HG02610 (cell line): ENCODE measurements at regions not wholly inside any gene's neighbourhood (a gene's known extent, or its start where the extent isn't known, plus 50 kb on each side); places are given as distances from the start of the nearest gene placed in this dataset.
"Not testable (repeated sequence)": the region's sequence is repeated elsewhere in the genome, so short reads cannot be mapped to it uniquely, and the experiment has no call there.

Experiments
- ATAC-seq: cut with Tn5 transposase; IDR thresholded peaks from one replicate; pipeline ENCODE4 v1.9.1; 2021; ENCODE audit warnings: mild to moderate bottlenecking, moderate library complexity; ENCODE audit not compliant: unreplicated experiment

DNA sequence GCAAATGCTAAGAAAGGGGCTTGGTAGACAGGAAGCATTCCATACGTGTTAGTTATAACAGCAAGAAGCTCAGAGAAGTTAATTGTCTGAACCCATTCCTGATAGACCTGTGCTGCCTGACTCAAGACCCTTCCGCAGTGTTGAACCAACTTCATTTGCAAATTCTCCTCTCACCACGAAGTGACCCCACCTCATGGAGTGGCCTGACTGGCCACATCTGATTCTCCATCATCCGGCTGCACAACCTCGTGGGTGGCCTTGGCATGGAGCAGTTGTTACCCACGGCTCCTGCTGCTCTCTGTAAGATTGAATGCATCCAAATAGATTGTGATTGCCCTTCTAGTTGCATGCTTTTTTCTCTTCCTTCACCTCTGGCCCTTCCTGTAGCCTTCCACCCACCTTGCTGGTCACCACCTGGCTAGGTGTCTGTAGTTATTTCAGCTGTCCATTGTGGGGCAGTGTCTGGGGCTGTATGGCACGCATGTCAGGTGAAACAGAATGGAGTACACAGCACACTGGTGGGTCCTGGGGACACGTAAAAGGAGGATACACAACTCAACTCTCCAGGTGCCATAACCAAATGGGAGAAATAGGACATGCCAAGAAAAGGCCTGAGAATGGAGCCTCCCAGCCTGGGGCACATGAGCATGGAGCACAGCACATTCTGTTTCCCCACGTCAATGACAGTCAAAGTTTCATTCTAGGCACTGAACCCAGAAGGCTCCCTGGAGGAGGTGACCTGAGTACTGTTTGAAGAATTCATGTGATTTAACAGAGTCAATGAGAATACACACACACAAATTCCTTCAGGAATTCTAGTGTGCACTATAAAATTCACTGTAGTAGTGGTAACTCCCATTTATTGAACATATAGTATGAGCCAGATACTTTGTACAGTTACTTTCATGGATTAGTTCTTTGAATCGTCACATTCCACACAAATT, 70.5 kb upstream of the PTCH1 start:
- ATAC-seq: no peak

DNA sequence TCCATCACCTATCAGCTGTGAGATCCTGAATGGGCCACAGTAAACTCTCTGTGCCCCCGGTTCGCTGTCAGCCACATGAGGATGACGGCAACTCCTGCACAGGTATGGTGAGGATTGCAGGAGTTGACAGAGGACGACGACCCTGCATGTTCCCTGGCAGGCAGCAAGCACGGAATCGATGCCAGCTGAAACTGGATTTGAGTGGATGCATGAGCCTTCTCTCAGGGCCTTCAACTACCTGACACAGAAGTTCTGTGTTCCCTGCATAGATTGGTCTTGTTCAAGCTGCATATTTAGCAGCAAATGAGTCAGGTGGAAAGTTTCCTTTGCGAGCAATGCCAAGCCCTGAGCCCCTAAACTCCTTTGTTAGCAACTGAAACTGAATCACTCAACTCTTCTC, 69.6 kb upstream of the PTCH1 start:
- no peak for ATAC-seq

DNA sequence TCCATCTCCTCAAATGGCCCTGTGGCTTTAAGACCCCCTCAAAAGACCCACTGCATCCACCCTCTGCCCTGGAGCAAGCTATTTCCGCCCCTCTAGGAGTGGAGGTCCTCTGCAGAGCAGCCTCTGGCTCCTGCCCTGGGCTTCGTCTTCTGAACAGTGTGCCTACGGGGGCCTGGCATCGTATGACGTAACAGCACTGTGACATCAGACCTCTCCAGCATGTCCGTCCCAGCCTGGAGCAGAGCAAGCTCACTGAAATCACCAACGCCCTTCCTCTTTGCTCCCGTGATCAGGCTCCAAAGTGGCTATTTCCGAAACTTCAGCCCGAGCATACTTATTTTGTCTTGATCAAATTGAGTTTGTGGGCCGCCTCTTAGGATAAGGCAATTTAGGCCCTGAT, 69.1 kb upstream of the PTCH1 start:
- no peak for ATAC-seq

DNA sequence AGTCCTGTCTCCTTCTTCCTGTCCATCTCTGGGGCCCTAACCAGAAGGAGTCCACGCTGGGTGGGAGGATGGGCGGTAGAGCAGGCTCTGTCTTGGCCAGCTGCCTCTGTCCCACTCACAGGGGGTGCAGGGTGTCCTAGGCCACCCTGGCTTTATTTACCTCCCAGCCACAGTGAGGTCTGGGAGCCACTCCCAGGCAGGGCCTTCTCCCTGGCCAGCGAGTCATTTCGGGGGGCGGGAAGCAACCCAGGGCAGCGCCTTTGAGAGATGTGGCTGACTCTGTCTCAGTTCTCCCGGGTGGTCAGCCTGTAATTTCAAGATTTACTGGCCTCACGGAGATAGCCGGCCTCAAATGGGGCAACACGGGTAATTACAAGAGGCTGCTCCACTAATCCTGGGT, 67.4 kb upstream of the PTCH1 start:
- no peak for ATAC-seq

DNA sequence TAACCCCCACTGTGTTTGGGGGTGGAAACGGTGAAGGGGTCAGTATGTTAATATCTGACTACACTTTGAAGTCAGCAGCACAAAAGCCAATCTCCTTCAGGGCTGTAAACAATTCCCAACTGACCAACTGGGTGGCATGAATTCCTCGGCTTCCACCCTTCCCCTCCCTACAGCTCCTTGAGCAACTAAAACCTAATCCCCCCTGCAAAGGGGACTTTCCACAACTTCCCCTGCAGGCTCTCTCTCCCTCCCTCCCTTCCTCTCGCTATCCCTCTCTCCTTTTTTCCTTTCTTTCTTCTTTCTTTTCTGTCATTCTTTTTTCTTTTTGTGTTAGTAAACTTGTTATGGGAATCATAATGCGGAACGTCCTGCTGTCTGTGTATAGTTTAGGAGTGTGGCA, 65.1 kb upstream of the PTCH1 start:
- ATAC-seq: no peak

DNA sequence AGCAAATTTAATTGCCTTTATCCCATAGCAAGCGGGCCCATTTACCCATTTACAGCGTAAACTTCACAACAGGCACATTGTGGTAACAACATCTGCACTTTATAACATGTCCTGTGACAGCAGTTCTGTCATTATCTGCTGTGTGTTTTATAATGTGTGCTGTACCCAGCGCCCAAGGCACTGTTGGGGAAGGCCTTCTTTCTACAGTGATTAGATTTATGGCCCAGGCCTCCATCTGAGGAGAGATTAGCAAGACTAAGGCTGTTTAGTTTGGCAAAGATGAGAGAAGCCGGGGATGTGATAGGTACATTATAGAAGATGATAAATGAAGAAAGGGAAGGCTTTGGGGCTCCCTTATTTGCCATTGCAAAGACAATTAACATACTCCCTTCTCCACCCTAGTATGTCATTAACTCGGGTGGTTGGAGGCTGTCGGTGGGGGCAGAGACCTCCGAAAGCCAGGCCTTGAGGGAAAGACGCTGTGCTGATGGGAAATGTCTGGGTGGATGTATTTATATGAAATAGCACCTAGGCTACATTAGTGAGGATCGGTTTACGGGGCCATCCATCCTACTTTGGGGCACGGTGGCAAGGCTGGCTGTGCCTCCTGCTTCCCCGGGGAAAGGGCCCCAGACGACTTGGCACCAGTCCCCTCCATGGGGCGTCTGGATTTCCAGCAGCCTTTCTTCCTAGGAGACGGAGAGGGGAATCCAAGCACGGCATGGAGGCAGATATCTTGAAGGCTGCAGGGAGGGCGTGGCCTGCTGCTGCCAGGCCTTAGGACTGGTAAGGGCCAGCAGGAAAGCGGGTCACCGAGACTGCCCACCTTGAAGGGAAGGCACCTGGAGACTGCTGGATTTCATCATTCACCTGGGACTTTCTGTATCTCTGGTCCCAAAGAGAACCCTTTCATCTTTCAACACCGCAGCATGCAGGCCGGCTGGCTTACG, 64.3 kb upstream of the PTCH1 start:
- no peak for ATAC-seq

DNA sequence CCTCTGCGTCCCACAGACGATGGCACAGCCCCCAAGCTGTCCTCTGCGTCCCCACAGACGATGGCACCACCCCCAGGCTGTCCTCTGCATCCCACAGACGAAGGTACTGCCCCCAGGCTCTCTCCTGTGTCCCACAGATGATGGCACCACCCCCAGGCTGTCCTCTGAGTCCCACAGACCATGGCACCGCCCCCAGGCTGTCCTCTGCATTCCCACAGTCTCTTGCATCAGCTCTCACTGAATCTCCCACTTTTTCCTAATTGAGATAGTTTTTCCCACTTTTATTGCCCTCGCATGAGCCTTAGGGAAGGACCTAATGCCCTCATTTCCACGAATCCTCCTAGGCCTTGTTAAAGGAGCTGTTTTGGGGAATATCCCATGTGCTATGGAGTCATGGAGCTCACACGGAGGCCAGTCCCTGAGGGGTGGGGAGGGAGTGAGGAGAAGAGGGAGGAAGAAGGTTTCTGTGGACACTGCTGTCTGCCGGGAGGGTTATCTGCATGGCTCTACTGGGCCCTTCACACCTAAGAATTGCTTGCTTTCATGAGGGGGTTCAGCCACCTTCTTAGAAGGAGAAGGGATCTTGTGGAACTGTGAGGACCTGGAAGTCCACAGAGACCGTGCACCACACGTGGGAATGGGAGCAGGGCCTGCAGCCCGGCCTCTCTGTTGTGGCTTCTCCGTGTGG, 58.2 kb upstream of the PTCH1 start:
- no peak for ATAC-seq

DNA sequence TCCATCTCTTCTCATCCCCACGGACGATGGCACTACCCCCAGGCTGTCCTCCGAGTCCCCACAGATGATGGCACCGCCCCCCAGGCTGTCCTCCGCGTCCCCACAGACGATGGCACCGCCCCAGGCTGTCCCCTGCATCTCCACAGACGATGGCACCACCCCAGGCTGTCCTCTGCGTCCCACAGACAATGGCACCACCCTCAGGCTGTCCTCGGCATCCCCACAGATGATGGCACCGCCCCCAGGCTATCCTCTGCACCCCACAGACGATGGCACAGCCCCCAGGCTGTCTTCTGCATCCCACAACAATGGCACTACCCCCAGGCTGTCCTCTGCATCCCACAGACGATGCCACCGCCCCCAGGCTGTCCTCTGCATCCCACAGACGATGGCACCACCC, 57.4 kb upstream of the PTCH1 start:
- no peak for ATAC-seq

DNA sequence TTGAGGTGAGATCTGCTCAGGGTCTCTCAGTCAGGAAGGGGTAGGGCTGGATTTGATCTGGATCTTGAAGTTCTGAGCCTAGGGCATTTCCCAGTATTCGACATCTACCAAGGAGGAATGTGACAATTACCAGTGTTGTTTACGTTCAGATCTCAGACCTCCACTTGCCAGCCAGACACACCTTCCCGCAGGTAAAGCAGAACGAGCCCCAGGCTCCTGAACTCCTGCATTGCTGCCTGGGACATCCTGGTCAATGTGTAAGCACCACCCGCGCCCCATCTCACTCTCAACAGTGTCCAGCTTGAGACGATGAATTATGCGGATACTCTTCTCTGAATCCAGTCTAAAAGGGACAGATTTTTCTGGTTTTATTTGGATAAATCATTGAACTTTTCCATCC, 56.7 kb upstream of the PTCH1 start:
- ATAC-seq: no peak

DNA sequence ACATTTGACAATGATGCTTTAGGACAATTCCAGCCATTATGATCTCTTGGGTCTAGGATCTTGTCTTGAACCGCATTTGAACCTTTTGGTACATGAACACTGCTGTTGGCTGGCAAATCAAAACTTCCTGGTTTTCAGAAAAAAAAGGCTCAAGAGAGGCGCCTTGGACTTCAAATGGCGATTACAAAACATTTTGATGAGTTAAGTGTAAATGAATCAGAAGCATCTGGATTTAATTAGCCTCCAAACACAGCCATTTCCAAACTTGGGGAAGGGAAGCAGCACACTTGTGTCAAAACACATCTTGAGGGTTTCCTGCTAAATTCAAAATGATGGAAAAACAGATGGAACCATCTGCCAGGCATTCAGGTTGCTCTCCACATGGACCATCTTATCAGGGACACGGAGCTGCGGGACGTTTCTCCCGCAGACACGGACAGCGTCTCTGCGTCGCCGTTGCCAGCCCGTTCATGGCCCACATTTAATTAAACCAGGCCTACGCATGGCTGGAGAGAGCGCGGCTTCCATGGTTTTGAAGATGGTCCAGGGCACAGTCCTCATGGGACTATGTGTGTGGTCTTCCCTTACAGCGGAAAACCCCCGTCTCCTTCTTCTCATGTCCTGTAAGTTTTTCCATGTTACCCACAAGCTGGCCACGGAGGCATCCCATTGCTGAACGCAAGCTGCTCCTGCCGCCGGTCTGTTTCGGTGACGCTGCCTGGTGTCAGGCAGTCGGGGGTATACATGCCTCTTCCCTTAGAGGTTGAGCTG, 55.8 kb upstream of the PTCH1 start:
- no peak for ATAC-seq

DNA sequence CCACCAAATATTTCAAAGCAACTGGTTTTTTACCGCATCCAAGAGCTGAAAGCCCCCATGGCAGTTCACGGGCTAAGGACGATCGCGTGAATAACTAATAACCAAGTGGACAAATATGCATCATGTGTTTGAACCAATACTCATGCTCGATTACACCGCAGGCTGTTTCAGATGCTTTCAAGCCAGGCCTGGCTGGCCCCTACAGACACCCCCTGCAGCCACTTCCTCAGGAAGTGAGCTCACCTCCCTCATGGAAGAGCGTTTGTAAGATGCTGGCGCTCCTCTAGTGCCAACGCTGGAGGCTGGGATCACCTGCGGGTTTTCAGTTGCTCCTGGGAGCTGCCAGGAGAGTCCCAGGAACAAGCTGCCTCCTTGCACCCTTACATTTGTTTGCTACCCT, 53.9 kb upstream of the PTCH1 start:
- ATAC-seq: no peak

DNA sequence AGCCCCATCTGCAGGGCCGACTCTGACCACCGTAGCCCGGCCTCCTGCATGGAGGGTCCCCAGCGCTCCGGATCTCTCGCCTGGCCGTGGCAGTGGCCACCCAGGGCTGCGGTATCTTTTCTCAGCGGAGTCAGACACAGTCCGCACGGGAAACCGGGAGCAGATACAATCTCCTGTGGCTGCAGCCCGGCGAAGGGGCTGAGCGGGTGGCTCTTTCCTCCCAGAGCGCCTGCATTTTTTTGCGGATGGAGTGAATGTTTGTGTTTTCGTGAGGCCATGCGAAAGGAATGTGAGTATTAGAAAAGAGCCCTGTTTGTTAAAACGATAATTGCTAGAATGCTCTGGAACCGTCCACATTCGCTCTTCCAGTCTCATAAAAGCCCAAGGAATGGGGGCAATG, 53.4 kb upstream of the PTCH1 start:
- no peak for ATAC-seq

DNA sequence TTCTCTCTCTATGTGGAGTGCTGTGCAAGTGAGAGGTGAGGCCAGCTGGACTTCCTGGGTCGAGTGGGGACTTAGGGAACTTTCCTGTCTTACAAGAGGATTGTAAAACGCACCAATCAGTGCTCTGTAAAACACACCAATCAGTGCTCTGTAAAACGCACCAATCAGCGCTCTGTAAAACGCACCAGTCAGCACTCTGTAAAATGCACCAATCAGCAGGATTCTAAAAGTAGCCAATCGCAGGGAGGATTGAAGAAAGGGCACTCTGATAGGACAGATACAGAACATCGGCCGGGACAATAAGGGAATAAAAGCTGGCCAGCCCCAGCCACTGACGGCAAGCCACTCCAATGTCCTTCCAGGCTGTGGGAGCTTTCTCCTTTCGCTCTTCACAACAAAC, 52.0 kb upstream of the PTCH1 start:
- ATAC-seq: not testable (repeated sequence)
